Panc1 (cell line): ENCODE measurements at regions not wholly inside any gene's neighbourhood (a gene's known extent, or its start where the extent isn't known, plus 50 kb on each side); places are given as distances from the start of the nearest gene placed in this dataset.

Experiments used
- ATAC-seq: fragments of 200-7000 bp; cut with Tn5 transposase; 2 replicates; pipeline ENCODE4 v1.9.1; 2020; ENCODE audit warnings: mild to moderate bottlenecking, moderate library complexity
- BruUV-seq: library from RNA; stranded (reverse); fragments of 400-500 nt; replicated peaks from 2 replicates; lab custom pipeline; 2021; lab: Mats Ljungman, UMichigan
- CTCF ChIA-PET: fragments of 300-600 bp; sonication (Branson Sonifier 250); formaldehyde crosslinking; loops from one replicate; lab custom pipeline; 2022; ENCODE audit warnings: antibody characterized with exemption; lab: Charles Lee
- POLR2A ChIA-PET: fragments of 300-600 bp; sonication (Branson Sonifier 250); formaldehyde crosslinking; loops from one replicate; lab custom pipeline; 2022; ENCODE audit warnings: antibody characterized with exemption; lab: Charles Lee
- DNase-seq: peaks from one replicate; pipeline ENCODE4 v3.0.0-alpha.2; 2010; ENCODE audit warnings: low read depth, low spot score
- H3K27ac ChIP-seq: 2 replicates; pipeline ENCODE4 v1.5.1; 2011; ENCODE audit warnings: mild to moderate bottlenecking, low read length, inconsistent platforms
- H3K27me3 ChIP-seq: fragments of 200-500 bp; sonication (Bioruptor generic); 2 replicates; pipeline ENCODE4 v1.6.0; 2014; ENCODE audit warnings: low read length, inconsistent platforms; ENCODE audit not compliant: control insufficient read depth, insufficient read depth
- H3K36me3 ChIP-seq: fragments of 200-500 bp; sonication (Bioruptor generic); 2 replicates; pipeline ENCODE4 v1.5.1; 2014; ENCODE audit warnings: inconsistent platforms, mild to moderate bottlenecking, low read length, moderate library complexity; ENCODE audit not compliant: control insufficient read depth, insufficient read depth
- H3K4me1 ChIP-seq: 2 replicates; pipeline ENCODE4 v1.5.1; 2011; ENCODE audit warnings: inconsistent platforms, mild to moderate bottlenecking, low read length, moderate library complexity; ENCODE audit not compliant: control insufficient read depth, insufficient read depth
- H3K4me3 ChIP-seq, 2 experiments: 2 replicates each; pipeline ENCODE4 v1.5.1; 2011 to 2012; ENCODE audit warnings: low read depth in 2 of 2, low read length in 2 of 2, mild to moderate bottlenecking in 2 of 2, inconsistent platforms in 1 of 2, moderate library complexity in 1 of 2
- H3K9me3 ChIP-seq: fragments of 200-500 bp; sonication (Bioruptor generic); 2 replicates; pipeline ENCODE4 v1.5.1; 2014; ENCODE audit warnings: low read depth, mild to moderate bottlenecking, inconsistent platforms, low read length, moderate library complexity; ENCODE audit not compliant: control insufficient read depth, insufficient read depth
- CTCF ChIP-seq: fragments of 450-650 bp; IDR thresholded peaks from 2 replicates; pipeline ENCODE4 v1.5.1; 2017; ENCODE audit warnings: mild to moderate bottlenecking
- POLR2AphosphoS5 ChIP-seq: IDR thresholded peaks from 2 replicates; pipeline ENCODE4 v1.6.1; 2012; ENCODE audit warnings: mild to moderate bottlenecking, low read depth, low read length, moderate library complexity
- REST ChIP-seq, 2 experiments: IDR thresholded peaks; 2 replicates each; pipeline ENCODE4 v1.6.1; 2011 to 2012; ENCODE audit warnings: low read depth in 2 of 2, control low read depth in 1 of 2, low read length in 1 of 2, mild to moderate bottlenecking in 1 of 2, moderate library complexity in 1 of 2; ENCODE audit not compliant: insufficient read depth in 1 of 2
- SIN3A ChIP-seq: IDR thresholded peaks from 2 replicates; pipeline ENCODE4 v1.6.1; 2012; ENCODE audit warnings: low read depth, mild to moderate bottlenecking, low read length, moderate library complexity, borderline replicate concordance; ENCODE audit not compliant: insufficient read depth
- TCF7L2 ChIP-seq: IDR thresholded peaks from 2 replicates; pipeline ENCODE4 v1.6.1; 2011; ENCODE audit warnings: mild to moderate bottlenecking, low read depth, low read length, inconsistent platforms
- in situ Hi-C: cut with HindIII; loops from 2 replicates; pipeline ENCODE4 v1.10.0; 2016; ENCODE audit warnings: low sequenced_read_pairs, low pct_unique_long_range_greater_than_20kb
- intact Hi-C: fragments of 100-400 bp; cut with micrococcal nuclease; formaldehyde crosslinking; loops from one replicate; pipeline ENCODE4 v1.10.0; 2022; ENCODE audit not compliant: unreplicated experiment

GRCh38 chr10:31194986-31195385, 124.0 kb upstream of the ZEB1 start:
- ChIA-PET POLR2A (no interaction called here), CTCF (no interaction called here)
- H3K9me3 ChIP-seq, result no peaks in the 10 kb centered on the region
- H3K27ac ChIP-seq, result no peak overlapping the region
- intact Hi-C loops, result no loop called here
- DNase-seq (no peak), ATAC-seq (no peak)
- no peaks in the 10 kb centered on the region for H3K27me3 ChIP-seq
- TF ChIP-seq CTCF, result no peak
- no peak for TF ChIP-seq SIN3A
- no peak for TF ChIP-seq TCF7L2
- no peak for TF ChIP-seq POLR2AphosphoS5
- no peak for TF ChIP-seq REST (IDR thresholded peaks at IDR 0.05; ENCODE audit: insufficient read depth in 1 of 2, low read depth in 2 of 2, low read length in 1 of 2)
- no TSS peak for BruUV-seq
- H3K4me1 ChIP-seq, result no peaks in the 10 kb centered on the region
- no peaks in the 10 kb centered on the region for H3K36me3 ChIP-seq
- no peak overlapping the region for H3K4me3 ChIP-seq
- in situ Hi-C loops, result no loop called here

- TF ChIP-seq POLR2AphosphoS5 (no peak), SIN3A (no peak), TCF7L2 (no peak), REST (IDR thresholded peaks at IDR 0.05; ENCODE audit: insufficient read depth in 1 of 2, low read depth in 2 of 2, low read length in 1 of 2) (no peak), CTCF (no peak)
- no peak for DNase-seq
- Histone ChIP-seq H3K9me3 (no peaks in the 10 kb centered on the region), H3K27ac (no peak overlapping the region), H3K4me3 (no peak overlapping the region), H3K4me1 (no peaks in the 10 kb centered on the region), H3K27me3 (no peaks in the 10 kb centered on the region), H3K36me3 (no peaks in the 10 kb centered on the region)
- CTCF ChIA-PET, result no interaction called here
- in situ Hi-C loops, result no loop called here
- POLR2A ChIA-PET, result no interaction called here
- no TSS peak for BruUV-seq
- ATAC-seq, result no peak
- intact Hi-C loops, result no loop called here
Measured at GRCh38 chr10:31197886-31198285, 121.1 kb upstream of the ZEB1 start.
